HEK293T (cell line): ENCODE measurements at regions not wholly inside any gene's neighbourhood (a gene's known extent, or its start where the extent isn't known, plus 50 kb on each side); places are given as distances from the start of the nearest gene placed in this dataset.

ENCODE experiments used
- CTCF ChIA-PET: fragments of 350-600 bp; formaldehyde crosslinking; extraction: SDS; loops from one replicate; lab custom pipeline; 2021; ENCODE audit warnings: antibody characterized with exemption, inconsistent platforms; lab: Yijun Ruan, JAX
- POLR2A ChIA-PET: fragments of 350-600 bp; formaldehyde crosslinking; extraction: SDS; loops from one replicate; lab custom pipeline; 2020; ENCODE audit warnings: antibody characterized with exemption, inconsistent platforms; lab: Yijun Ruan, JAX
- DNase-seq: peaks from one replicate; pipeline ENCODE4 v3.0.0; 2012; ENCODE audit warnings: mixed read lengths; ENCODE audit errors: extremely low spot score
- ARNT ChIP-seq: fragments of 450-650 bp; IDR thresholded peaks from 2 replicates; pipeline ENCODE4 v1.6.1; 2017; ENCODE audit warnings: mild to moderate bottlenecking
- BHLHE40 ChIP-seq: fragments of 450-650 bp; IDR thresholded peaks from 2 replicates; pipeline ENCODE4 v1.6.1; 2016; ENCODE audit warnings: mild to moderate bottlenecking, moderate library complexity, borderline replicate concordance
- CTBP1 ChIP-seq: fragments of 450-650 bp; IDR thresholded peaks from 2 replicates; pipeline ENCODE4 v1.6.1; 2016; ENCODE audit warnings: borderline replicate concordance
- ELF4 ChIP-seq: fragments of 450-650 bp; IDR thresholded peaks from 2 replicates; pipeline ENCODE4 v1.6.1; 2017; ENCODE audit warnings: antibody characterized with exemption
- FOXA1 ChIP-seq: fragments of 450-650 bp; IDR thresholded peaks from 2 replicates; pipeline ENCODE4 v1.6.1; 2016; ENCODE audit warnings: mild to moderate bottlenecking
- FOXK2 ChIP-seq: fragments of 450-650 bp; IDR thresholded peaks from 2 replicates; pipeline ENCODE4 v1.6.1; 2016; ENCODE audit warnings: mild to moderate bottlenecking
- FOXM1 ChIP-seq: fragments of 450-650 bp; IDR thresholded peaks from 2 replicates; pipeline ENCODE4 v1.6.1; 2017; ENCODE audit warnings: mild to moderate bottlenecking, borderline replicate concordance
- HDGF ChIP-seq: fragments of 450-650 bp; IDR thresholded peaks from 2 replicates; pipeline ENCODE4 v1.6.1; 2017; ENCODE audit warnings: antibody characterized with exemption, borderline replicate concordance
- L3MBTL2 ChIP-seq: fragments of 450-650 bp; conservative IDR thresholded peaks from 2 replicates; pipeline ENCODE4 v1.6.1; 2016; ENCODE audit warnings: mild to moderate bottlenecking
- LEF1 ChIP-seq: fragments of 450-650 bp; IDR thresholded peaks from 2 replicates; pipeline ENCODE4 v1.6.1; 2017; ENCODE audit warnings: mild to moderate bottlenecking, borderline replicate concordance
- NFRKB ChIP-seq: fragments of 450-650 bp; IDR thresholded peaks from 2 replicates; pipeline ENCODE4 v1.6.1; 2016; ENCODE audit warnings: mild to moderate bottlenecking, moderate library complexity
- PKNOX1 ChIP-seq: fragments of 450-650 bp; IDR thresholded peaks from 2 replicates; pipeline ENCODE4 v1.6.1; 2016
- SP1 ChIP-seq: fragments of 450-650 bp; IDR thresholded peaks from 2 replicates; pipeline ENCODE4 v1.6.1; 2017
- SUZ12 ChIP-seq: fragments of 450-650 bp; IDR thresholded peaks from 2 replicates; pipeline ENCODE4 v1.6.1; 2016; ENCODE audit warnings: mild to moderate bottlenecking
- TARDBP ChIP-seq: fragments of 450-650 bp; IDR thresholded peaks from 2 replicates; pipeline ENCODE4 v1.6.1; 2016
- ZNF384 ChIP-seq: fragments of 450-650 bp; IDR thresholded peaks from 2 replicates; pipeline ENCODE4 v1.6.1; 2016

GRCh38 chr9:22316645-22317044 lies 130.0 kb upstream of the DMRTA1 start:
- no peak for TF ChIP-seq FOXA1
- no peak for TF ChIP-seq L3MBTL2
- no peak for TF ChIP-seq CTBP1
- TF ChIP-seq TARDBP, result no peak
- TF ChIP-seq BHLHE40, result no peak
- TF ChIP-seq PKNOX1, result no peak
- no peak for TF ChIP-seq HDGF
- no peak for TF ChIP-seq FOXM1
- no peak for TF ChIP-seq ARNT
- no peak for TF ChIP-seq FOXK2
- CTCF ChIA-PET, result no interaction called here

GRCh38 chr9:22331533-22331932 lies 115.1 kb upstream of the DMRTA1 start:
- ChIA-PET CTCF (no interaction called here), POLR2A (no interaction called here)
- no peak for TF ChIP-seq NFRKB
- TF ChIP-seq PKNOX1, result no peak
- DNase-seq, result no peak

More at GRCh38 chr9:22316645-22317044, 130.0 kb upstream of the DMRTA1 start:
- POLR2A ChIA-PET, result no interaction called here
- DNase-seq, result no peak

- no peak for TF ChIP-seq L3MBTL2
- TF ChIP-seq ARNT, result no peak
- no peak for TF ChIP-seq SP1
- TF ChIP-seq CTBP1, result no peak
- no peak for TF ChIP-seq TARDBP
- no peak for TF ChIP-seq FOXA1
- TF ChIP-seq PKNOX1, result no peak
- TF ChIP-seq FOXM1, result no peak
- no peak for TF ChIP-seq BHLHE40
- TF ChIP-seq HDGF, result no peak
- ChIA-PET POLR2A (no interaction called here), CTCF (no interaction called here)
- DNase-seq, result no peak
Observed at GRCh38 chr9:22332202-22332601, 114.4 kb upstream of the DMRTA1 start.

GRCh38 chr9:22337261-22337660 lies 109.4 kb upstream of the DMRTA1 start:
- CTCF ChIA-PET, result no interaction called here
- TF ChIP-seq FOXA1 (no peak), NFRKB (no peak), HDGF (no peak), LEF1 (no peak), SUZ12 (no peak)
- POLR2A ChIA-PET, result no interaction called here
- no peak for DNase-seq

GRCh38 chr9:22342491-22343217 lies 104.0 kb upstream of the DMRTA1 start:
- CTCF ChIA-PET, result interaction anchor here (0.5 kb wide), 1 partner anchor 1151 kb away, joined by 3 read pairs; no protein-coding TSS in a partner anchor
- DNase-seq, result no peak
- POLR2A ChIA-PET, result no interaction called here
- TF ChIP-seq LEF1, result no peak
- TF ChIP-seq BHLHE40, result no peak
- no peak for TF ChIP-seq HDGF
- TF ChIP-seq FOXA1, result no peak
- no peak for TF ChIP-seq TARDBP
- no peak for TF ChIP-seq SUZ12
- no peak for TF ChIP-seq SP1
- no peak for TF ChIP-seq CTBP1
- no peak for TF ChIP-seq ZNF384
- no peak for TF ChIP-seq PKNOX1
- TF ChIP-seq FOXM1, result no peak
- no peak for TF ChIP-seq ARNT
- no peak for TF ChIP-seq L3MBTL2
- no peak for TF ChIP-seq NFRKB
- TF ChIP-seq FOXK2, result no peak

- ChIA-PET CTCF (interaction anchor here (0.5 kb wide), 1 partner anchor 1152 kb away, joined by 3 read pairs; no protein-coding TSS in a partner anchor), POLR2A (no interaction called here)
- DNase-seq, result no peak
- TF ChIP-seq HDGF (no peak), BHLHE40 (no peak), CTBP1 (no peak), ZNF384 (no peak), L3MBTL2 (no peak), PKNOX1 (no peak), SUZ12 (no peak), FOXA1 (no peak), FOXK2 (no peak), TARDBP (no peak), ELF4 (no peak)
Observed at GRCh38 chr9:22343218-22343611, 103.4 kb upstream of the DMRTA1 start.
